ENCODE measurements at regions not wholly inside any gene's neighbourhood (a gene's known extent, or its start where the extent isn't known, plus 50 kb on each side); places are given as distances from the start of the nearest gene placed in this dataset.

DNA sequence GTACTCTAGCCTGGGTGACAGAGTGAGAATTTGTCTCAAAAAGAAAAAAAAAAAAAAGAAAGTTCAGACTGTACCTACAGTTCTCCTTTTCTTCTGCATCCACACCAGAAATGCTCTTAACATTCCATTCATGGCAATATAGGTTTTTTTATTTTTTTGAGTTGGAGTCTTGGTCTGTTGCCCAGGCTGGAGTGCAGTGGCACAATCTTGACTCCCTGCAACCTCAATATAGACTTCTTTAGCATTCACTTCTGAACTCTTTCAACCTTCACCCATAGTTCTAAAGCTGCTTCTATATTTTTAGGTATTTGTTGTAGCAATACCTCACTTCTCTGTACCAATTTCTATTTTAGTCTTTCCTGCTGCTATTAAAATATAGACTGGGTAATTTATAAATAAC, 1095.7 kb downstream of the FLRT2 start:
- DNase-seq (ENCODE audit: low read depth): no peak

DNA sequence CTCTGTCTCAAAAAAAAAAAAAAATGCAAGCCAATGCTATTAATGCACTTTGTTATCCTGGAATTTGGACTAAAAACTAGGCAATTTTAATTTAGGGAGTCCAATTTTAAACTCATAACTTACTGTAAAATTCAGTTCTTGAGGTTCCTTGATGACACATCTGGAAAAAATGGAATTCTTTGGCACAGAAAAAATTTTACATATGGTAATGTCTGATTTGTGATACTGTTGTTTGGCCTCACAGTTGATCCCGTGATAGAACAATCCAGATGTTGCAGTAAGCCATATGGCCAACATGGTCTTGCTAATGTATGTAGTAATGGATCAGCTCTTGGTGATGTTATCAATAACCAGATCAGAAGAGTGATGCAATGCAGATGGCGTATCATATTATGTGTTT, 1089.8 kb downstream of the FLRT2 start:
- DNase-seq (ENCODE audit: low read depth): no peak

DNA sequence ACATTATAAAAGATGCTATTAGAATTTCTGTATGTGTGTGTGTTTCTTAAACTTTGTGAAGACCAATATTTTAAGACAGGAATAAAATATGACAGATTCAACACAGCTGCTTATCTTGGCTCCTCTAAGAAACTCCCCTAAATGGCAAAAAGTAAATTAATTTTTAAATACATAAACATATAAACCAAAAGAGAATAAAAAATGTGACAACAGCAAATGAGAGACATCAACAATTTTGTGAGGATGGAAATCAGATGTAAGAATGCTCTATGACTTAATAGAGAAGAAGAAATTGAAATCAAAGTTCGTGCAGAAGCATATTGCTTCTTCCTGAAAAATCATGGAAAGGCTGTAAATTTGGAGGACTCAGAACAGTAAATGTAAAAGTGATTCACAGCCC, 1083.8 kb downstream of the FLRT2 start:
- no peak for DNase-seq (ENCODE audit: low read depth)

GRCh38 chr14:86613126-86613525, 1083.2 kb downstream of the FLRT2 start:
- DNase-seq (ENCODE audit: low read depth): no peak

DNA sequence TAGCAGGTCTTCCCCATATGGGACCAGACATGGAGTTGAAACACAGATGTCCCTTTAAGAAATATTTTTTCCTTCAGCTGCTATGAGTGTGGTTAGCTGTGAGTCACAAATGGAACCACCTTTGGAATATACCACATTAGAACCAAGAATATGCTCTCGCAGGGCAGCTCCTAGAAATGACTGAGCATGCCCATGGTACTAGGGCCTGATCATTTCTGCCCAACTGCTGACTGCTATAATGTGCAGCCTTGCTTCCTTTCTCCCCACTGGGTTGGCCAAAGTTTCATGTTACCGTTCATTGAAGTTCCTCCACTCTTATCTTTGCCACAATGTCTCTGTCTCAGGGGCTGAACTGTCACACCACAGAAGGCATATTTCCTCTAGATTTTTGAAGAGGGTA, 1074.6 kb downstream of the FLRT2 start:
- DNase-seq (ENCODE audit: low read depth): no peak

GRCh38 chr14:86602263-86602662, 1072.3 kb downstream of the FLRT2 start:
- no peak for DNase-seq (ENCODE audit: low read depth)

GRCh38 chr14:86601813-86602212, 1071.9 kb downstream of the FLRT2 start:
- no peak for DNase-seq (ENCODE audit: low read depth)

GRCh38 chr14:86597279-86597678, 1067.3 kb downstream of the FLRT2 start:
- no peak for DNase-seq (ENCODE audit: low read depth)

- DNase-seq (ENCODE audit: low read depth): no peak
These were observed 1066.1 kb downstream of the FLRT2 start for GRCh38 chr14:86596024-86596423.

- DNase-seq (ENCODE audit: low read depth): no peak
These were observed 1045.2 kb downstream of the FLRT2 start for GRCh38 chr14:86575141-86575540.

GRCh38 chr14:86574778-86575129, 1044.8 kb downstream of the FLRT2 start:
- no peak for DNase-seq (ENCODE audit: low read depth)

DNA sequence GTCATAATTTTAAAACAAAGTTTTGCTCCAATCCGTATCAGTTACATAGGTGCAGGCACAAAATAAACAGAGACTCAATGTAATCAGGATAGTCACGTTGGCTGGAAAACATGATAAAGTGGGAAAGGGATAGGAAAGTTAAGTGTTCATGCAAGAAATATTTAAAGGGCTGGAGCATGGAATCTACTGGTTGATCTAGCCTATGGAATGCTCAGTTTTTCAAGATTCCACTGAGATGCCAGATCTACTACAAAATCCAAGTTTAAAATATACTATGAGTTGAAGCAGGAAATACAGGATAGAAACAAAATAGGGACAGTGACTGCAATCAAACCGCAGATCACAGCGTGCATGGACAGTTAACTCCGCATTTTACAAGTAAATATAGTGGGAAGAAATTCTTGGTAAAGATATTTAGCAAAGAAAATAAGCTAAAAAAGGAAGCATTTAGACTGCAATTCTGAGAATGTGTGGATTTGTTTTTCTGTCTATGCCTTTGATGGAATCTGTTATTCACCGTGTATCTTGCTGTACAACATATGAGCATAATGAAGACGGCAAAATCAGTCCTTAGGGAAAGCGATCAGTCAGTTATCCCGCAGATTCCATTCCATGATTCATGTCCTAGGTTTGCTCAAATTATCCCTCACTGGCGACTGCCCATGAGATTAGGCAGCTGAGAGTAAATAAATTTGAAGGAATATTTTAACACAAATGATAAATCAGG, 1044.3 kb downstream of the FLRT2 start:
- DNase-seq (ENCODE audit: low read depth): no peak

DNA sequence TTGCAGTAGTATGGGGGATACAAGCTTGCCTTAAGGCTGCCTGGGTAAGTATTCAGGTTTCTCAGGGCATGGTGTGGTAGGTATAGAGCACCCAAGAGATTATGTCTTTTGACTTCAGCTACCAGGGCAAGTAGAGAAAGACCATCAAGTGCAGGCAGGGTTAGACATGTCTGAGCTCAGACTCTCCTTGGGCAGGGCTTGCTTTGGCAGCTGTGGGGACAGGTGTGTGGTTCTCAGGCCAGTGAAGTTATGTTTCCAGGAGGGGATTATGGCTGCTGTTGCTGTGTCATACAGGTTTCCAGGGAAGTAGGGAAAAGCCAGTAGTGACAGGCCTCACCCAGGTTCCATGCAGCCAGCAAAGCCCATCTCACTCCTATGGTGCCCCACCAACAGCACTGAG, 1040.4 kb downstream of the FLRT2 start:
- DNase-seq (ENCODE audit: low read depth): no peak

GRCh38 chr14:86543521-86543920, 1013.6 kb downstream of the FLRT2 start:
- no peak for DNase-seq (ENCODE audit: low read depth)

GRCh38 chr14:86541972-86542371, 1012.0 kb downstream of the FLRT2 start:
- DNase-seq (ENCODE audit: low read depth): no peak

GRCh38 chr14:86540636-86541247, 1010.8 kb downstream of the FLRT2 start:
- DNase-seq (ENCODE audit: low read depth): no peak

- no peak for DNase-seq (ENCODE audit: low read depth)
These were observed 1009.6 kb downstream of the FLRT2 start for GRCh38 chr14:86539361-86540070.

GRCh38 chr14:86533834-86534233, 1003.9 kb downstream of the FLRT2 start:
- DNase-seq (ENCODE audit: low read depth): no peak

DNA sequence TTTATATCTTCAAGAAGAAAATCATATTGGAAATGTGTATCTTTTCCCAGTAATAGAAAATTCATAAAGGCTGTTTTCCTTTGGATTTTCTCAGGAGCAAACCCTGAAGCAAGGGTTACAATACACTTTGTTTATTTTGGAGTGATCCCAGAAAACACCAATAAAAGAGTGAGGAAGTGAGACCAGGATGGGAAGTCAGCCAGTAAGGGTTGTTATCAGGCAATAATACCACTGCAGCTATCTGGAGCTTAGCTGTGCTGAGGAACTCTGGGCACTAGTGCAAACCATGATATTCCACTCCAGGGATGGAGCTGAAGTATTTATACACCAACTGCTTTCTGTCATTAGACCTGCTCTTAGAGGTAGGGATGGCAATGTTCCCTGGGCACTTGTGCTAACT, 1002.3 kb downstream of the FLRT2 start:
- DNase-seq (ENCODE audit: low read depth): no peak

GRCh38 chr14:86530457-86530856, 1000.5 kb downstream of the FLRT2 start:
- no peak for DNase-seq (ENCODE audit: low read depth)

DNA sequence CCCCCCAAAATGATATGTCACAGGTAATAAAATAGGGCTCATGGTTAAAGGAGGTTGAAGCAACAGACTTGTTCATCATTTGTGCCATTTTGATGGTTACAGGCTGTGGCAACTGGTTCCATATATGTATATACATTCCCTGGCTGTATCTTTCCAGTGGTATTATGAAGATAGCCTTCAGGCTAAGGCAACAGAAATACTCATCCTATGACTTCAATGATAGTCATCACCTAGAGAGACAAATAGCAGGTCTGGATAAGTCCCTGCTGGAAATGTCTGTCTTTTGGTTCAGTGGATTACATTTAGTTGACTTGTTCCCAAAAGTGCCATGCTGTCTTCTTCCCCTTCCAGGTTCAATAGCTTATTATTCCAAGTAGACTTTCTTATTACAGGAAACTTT, 997.4 kb downstream of the FLRT2 start:
- DNase-seq (ENCODE audit: low read depth): no peak

DNA sequence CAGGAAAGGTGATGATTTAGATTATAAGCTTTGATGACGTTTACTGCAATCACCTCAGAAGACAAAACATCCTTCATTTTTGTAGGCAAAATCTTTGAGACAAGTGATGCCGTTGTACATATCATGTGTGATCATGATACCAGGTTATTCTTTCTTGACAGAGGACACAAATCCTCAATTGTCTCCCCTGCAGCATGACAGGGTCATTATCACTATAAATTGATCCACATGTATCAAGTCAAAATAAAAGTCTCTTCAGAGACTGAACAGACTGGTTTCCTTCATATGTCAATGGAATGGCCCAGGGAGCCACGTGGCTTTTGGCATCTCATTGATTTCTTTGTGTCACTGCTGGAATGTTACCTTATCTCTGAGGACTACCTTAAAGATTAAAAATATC, 995.7 kb downstream of the FLRT2 start:
- DNase-seq (ENCODE audit: low read depth): no peak

- no peak for DNase-seq (ENCODE audit: low read depth)
These were observed 991.9 kb downstream of the FLRT2 start for GRCh38 chr14:86521843-86522242.
